Mucosa of rectum (tissue), 2 donors: ENCODE measurements at regions not wholly inside any gene's neighbourhood (a gene's known extent, or its start where the extent isn't known, plus 50 kb on each side); places are given as distances from the start of the nearest gene placed in this dataset.
"Not testable (repeated sequence)": the region's sequence is repeated elsewhere in the genome, so short reads cannot be mapped to it uniquely, and the experiment has no call there.

ENCODE experiments used
- H3K27ac ChIP-seq, 2 donors: one replicate each; pipeline ENCODE4 v1.7.0; 2013; ENCODE audit warnings: inconsistent platforms in 2 of 2, low read depth in 2 of 2, low read length in 2 of 2
- H3K27me3 ChIP-seq, 2 donors: one replicate each; pipeline ENCODE4 v1.7.0; 2013; ENCODE audit warnings: low read length in 2 of 2; ENCODE audit not compliant: control insufficient read depth in 2 of 2, insufficient read depth in 2 of 2
- H3K36me3 ChIP-seq, 2 donors: one replicate each; pipeline ENCODE4 v1.7.0; 2013; ENCODE audit warnings: low read length in 2 of 2; ENCODE audit not compliant: control insufficient read depth in 2 of 2, insufficient read depth in 2 of 2
- H3K4me1 ChIP-seq, 2 donors: one replicate each; pipeline ENCODE4 v1.7.0; 2013; ENCODE audit warnings: low read length in 2 of 2, mild to moderate bottlenecking in 1 of 2; ENCODE audit not compliant: control insufficient read depth in 2 of 2, insufficient read depth in 2 of 2
- H3K4me3 ChIP-seq, 2 donors: one replicate each; pipeline ENCODE4 v1.7.0; 2013; ENCODE audit warnings: low read length in 2 of 2
- H3K9ac ChIP-seq, 2 donors: one replicate each; pipeline ENCODE4 v1.7.0; 2013; ENCODE audit warnings: low read length in 2 of 2, low read depth in 1 of 2, mild to moderate bottlenecking in 1 of 2
- H3K9me3 ChIP-seq, 2 donors: one replicate each; pipeline ENCODE4 v1.7.0; 2013; ENCODE audit warnings: low read length in 2 of 2; ENCODE audit not compliant: control insufficient read depth in 2 of 2
- donor health status: healthy.
- donor health status: Normal muscosa, but diverticular disease.

- no peaks in the 10 kb centered on the region for H3K9me3 ChIP-seq
- H3K27ac ChIP-seq = no peak overlapping the region
- H3K4me3 ChIP-seq = no peak overlapping the region
- no peaks in the 10 kb centered on the region for H3K36me3 ChIP-seq
- no peaks in the 10 kb centered on the region for H3K4me1 ChIP-seq
- H3K27me3 ChIP-seq = no peaks in the 10 kb centered on the region
- no peak overlapping the region for H3K9ac ChIP-seq
Observed at GRCh38 chr21:28310171-28310685, 682.4 kb downstream of the LTN1 start.

- Histone ChIP-seq H3K4me3 (no peak overlapping the region), H3K36me3 (no peaks in the 10 kb centered on the region), H3K9ac (no peak overlapping the region), H3K27me3 (no peaks in the 10 kb centered on the region), H3K4me1 (no peaks in the 10 kb centered on the region), H3K9me3 (no peaks in the 10 kb centered on the region), H3K27ac (no peak overlapping the region)
Observed at GRCh38 chr21:28309596-28309995, 683.1 kb downstream of the LTN1 start.

GRCh38 chr21:28308516-28308915 is 684.2 kb downstream of the LTN1 start:
- Histone ChIP-seq H3K4me3 (no peak overlapping the region), H3K27me3 (no peaks in the 10 kb centered on the region), H3K9me3 (no peaks in the 10 kb centered on the region), H3K9ac (no peak overlapping the region), H3K4me1 (no peaks in the 10 kb centered on the region), H3K27ac (no peak overlapping the region), H3K36me3 (no peaks in the 10 kb centered on the region)

- Histone ChIP-seq H3K4me1 (no peaks in the 10 kb centered on the region), H3K9me3 (no peaks in the 10 kb centered on the region), H3K27me3 (no peaks in the 10 kb centered on the region), H3K9ac (no peak overlapping the region), H3K36me3 (no peaks in the 10 kb centered on the region), H3K27ac (no peak overlapping the region), H3K4me3 (no peak overlapping the region)
Observed at GRCh38 chr21:28299946-28300345, 692.7 kb downstream of the LTN1 start.

- H3K9ac ChIP-seq = no peak overlapping the region
- no peaks in the 10 kb centered on the region for H3K4me1 ChIP-seq
- no peak overlapping the region for H3K4me3 ChIP-seq
- H3K36me3 ChIP-seq = no peaks in the 10 kb centered on the region
- no peaks in the 10 kb centered on the region for H3K27me3 ChIP-seq
- no peaks in the 10 kb centered on the region for H3K9me3 ChIP-seq
- H3K27ac ChIP-seq = no peak overlapping the region
Observed at GRCh38 chr21:28298251-28298672, 694.4 kb downstream of the LTN1 start.

GRCh38 chr21:28294051-28294450 is 698.6 kb downstream of the LTN1 start:
- H3K36me3 ChIP-seq = no peaks in the 10 kb centered on the region
- no peaks in the 10 kb centered on the region for H3K4me1 ChIP-seq
- H3K4me3 ChIP-seq = no peak overlapping the region
- H3K9me3 ChIP-seq = no peaks in the 10 kb centered on the region
- H3K9ac ChIP-seq = no peak overlapping the region
- no peaks in the 10 kb centered on the region for H3K27me3 ChIP-seq
- no peak overlapping the region for H3K27ac ChIP-seq

GRCh38 chr21:28283641-28284490 is 708.8 kb downstream of the LTN1 start:
- Histone ChIP-seq H3K4me1 (no peaks in the 10 kb centered on the region), H3K27me3 (no peaks in the 10 kb centered on the region), H3K36me3 (no peaks in the 10 kb centered on the region), H3K9ac (no peak overlapping the region), H3K9me3 (no peaks in the 10 kb centered on the region), H3K27ac (no peak overlapping the region), H3K4me3 (no peak overlapping the region)

- Histone ChIP-seq H3K4me1 (no peaks in the 10 kb centered on the region), H3K4me3 (no peak overlapping the region), H3K36me3 (no peaks in the 10 kb centered on the region), H3K9me3 (no peaks in the 10 kb centered on the region), H3K27ac (no peak overlapping the region), H3K9ac (no peak overlapping the region), H3K27me3 (no peaks in the 10 kb centered on the region)
Observed at GRCh38 chr21:28282833-28283232, 709.8 kb downstream of the LTN1 start.

GRCh38 chr21:28281357-28281756 is 711.3 kb downstream of the LTN1 start:
- not testable (repeated sequence) for H3K9me3 ChIP-seq, H3K27ac ChIP-seq, H3K27me3 ChIP-seq, H3K4me1 ChIP-seq, H3K9ac ChIP-seq, H3K36me3 ChIP-seq, H3K4me3 ChIP-seq

- no peak overlapping the region for H3K27ac ChIP-seq
- no peak overlapping the region for H3K4me3 ChIP-seq
- no peaks in the 10 kb centered on the region for H3K27me3 ChIP-seq
- no peaks in the 10 kb centered on the region for H3K36me3 ChIP-seq
- no peaks in the 10 kb centered on the region for H3K9me3 ChIP-seq
- no peak overlapping the region for H3K9ac ChIP-seq
- H3K4me1 ChIP-seq = no peaks in the 10 kb centered on the region
Observed at GRCh38 chr21:28280611-28281010, 712.1 kb downstream of the LTN1 start.
